GM21381 (cell line): ENCODE measurements at regions not wholly inside any gene's neighbourhood (a gene's known extent, or its start where the extent isn't known, plus 50 kb on each side); places are given as distances from the start of the nearest gene placed in this dataset.
"Not testable (repeated sequence)": the region's sequence is repeated elsewhere in the genome, so short reads cannot be mapped to it uniquely, and the experiment has no call there.

Experiments used
- ATAC-seq: cut with Tn5 transposase; IDR thresholded peaks from one replicate; pipeline ENCODE4 v1.9.1; 2021; ENCODE audit warnings: mild to moderate bottlenecking, moderate library complexity; ENCODE audit not compliant: unreplicated experiment

DNA sequence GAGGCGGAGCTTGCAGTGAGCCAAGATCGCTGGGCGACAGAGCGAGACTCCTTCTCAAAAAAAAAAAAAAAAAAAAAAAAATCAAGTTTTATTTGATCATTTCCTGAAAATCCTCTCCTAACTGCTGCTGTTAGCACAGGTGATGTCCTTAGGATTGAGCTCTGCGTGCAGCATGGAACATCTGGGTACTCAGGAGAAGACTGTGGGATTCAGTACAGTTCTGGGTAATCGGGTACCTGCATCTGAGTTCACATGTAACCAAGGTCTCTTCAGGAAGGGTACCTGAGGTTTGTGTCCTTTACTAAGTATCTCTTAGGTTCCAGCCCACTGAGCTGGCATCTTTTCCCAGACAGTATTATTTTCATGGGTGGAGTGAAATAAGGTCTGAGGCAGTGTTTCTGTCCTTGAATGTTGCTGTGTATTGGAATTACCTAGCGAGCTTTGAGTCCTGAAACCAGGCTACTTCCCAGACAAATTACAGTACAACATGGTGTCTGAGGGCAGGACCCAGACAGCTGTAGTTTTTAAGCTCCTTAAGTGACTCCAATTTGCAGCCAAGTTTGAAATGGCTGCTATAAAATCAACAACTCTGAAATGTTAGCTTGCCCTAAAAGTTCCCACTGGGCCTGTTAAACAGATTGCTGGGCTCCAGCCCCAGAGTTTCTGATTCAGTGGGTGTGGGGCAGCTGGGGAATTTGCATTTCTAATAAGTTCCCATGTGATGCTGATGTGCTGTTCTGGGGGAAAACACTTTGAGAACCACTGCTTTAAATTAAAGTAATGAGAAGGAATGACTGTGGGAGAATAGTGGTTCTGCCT lies 120.5 kb downstream of the PMAIP1 start:
- ATAC-seq = no peak

DNA sequence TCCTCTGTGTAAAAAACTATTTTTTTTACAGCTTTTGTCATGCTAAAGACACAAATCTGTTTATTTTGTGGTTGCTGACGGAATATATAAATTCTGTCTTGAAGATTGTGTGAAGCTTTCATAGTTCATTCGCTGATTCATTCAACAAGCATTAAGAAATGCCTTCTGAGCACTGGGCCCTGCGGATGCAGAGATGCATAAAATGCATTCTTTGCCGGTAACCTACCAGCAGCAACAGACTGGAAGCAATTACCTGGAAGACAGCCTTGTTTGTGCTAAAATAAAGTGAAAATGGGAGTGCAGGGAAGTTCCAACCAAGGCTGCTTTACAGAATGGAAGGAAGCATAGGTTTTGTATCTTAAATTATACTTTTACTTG lies 119.7 kb downstream of the PMAIP1 start:
- no peak for ATAC-seq

DNA sequence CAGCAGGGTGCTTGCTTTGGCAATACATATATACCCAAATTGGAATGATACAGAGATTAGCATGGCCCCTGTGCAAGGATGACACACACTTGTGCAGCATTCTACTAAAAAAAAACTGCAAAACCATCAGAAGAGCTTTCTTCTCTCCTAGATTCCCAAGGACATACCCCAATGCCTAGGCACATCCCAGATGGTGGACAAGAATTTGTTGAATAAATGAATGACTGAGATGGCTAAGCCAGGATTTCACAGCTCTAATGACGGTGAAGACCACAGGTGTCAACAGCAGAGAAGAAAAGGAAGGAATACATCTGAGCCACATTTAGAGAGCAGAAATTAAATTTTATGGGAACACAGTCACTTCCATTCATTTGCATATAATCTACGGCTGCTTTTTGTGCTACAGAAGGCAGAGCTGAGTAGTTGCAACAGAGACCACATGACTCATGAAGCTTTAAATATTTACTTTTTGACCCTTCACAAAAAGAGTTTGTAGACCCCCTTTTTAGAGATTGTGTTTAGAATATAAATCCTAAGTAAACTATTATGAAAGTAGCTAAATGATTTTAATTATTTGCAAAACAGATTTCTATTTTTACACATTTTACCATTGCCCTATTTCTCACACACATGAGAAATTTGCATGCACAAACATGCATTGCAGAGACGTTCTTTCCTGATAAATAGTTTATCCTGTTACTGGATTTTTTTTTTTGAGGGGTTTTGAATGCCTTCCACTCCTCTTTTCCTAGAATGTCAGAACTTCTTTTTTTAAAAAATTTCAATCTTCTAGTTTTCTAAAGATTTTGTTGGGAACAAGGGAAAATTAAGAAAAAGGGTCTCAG lies 119.0 kb downstream of the PMAIP1 start:
- no peak for ATAC-seq

DNA sequence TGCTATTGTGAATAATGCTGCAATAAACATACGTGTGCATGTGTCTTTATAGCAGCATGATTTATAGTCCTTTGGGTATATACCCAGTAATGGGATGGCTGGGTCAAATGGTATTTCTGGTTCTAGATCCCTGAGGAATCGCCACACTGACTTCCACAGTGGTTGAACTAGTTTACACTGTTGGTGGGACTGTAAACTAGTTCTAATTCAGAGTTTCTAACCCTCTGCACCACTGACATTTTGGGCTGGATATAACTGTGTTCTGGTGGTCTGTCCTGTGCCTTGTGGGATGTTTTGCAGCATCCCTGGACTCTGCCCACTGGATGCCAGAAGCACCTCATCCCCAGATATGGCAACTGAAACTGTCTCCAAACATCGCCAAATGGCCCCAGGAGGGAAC lies 118.3 kb downstream of the PMAIP1 start:
- ATAC-seq = not testable (repeated sequence)

GRCh38 chr18:60017371-60017770 lies 117.6 kb downstream of the PMAIP1 start:
- no peak for ATAC-seq

DNA sequence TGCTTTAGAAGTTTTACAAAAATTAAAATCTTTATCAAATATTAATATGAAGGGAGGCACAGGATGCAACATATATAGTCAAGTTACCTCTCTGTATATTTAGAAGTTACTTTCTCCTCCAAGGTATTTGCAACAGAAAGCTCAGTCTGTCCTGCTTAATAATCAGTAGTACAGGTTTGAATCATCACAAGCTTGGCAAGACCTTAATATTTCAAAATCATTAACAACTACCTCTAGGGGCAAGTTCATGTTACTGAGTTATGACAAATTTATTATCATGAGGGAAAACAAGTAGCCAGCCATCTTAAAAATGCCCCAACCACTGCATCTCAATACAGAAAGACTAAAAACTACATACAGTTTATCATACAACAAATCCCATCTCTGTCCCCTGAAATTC lies 116.0 kb downstream of the PMAIP1 start:
- not testable (repeated sequence) for ATAC-seq

GRCh38 chr18:60013148-60013547 lies 113.4 kb downstream of the PMAIP1 start:
- ATAC-seq = not testable (repeated sequence)

- no peak for ATAC-seq
Observed at GRCh38 chr18:60010984-60011383, 111.2 kb downstream of the PMAIP1 start.

GRCh38 chr18:60010513-60010912 lies 110.7 kb downstream of the PMAIP1 start:
- no peak for ATAC-seq

DNA sequence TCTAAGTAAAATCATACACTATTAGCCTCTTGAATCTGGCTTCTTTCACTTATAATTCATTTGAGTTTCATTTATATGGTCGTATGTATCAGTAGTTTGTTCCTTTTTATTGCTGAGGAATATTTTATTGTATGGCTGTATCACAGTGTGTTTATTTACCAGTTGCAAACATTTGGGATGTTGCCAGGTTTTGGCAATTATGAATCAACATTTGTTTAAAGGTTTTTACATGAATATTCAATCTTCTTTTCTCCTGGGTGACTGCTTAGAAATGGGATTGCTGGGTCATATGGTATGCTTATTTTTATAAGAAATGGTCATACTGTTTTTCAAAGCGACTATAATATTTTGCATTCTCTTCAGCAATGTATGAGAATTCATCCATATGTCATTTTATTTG lies 107.9 kb downstream of the PMAIP1 start:
- ATAC-seq = no peak

- no peak for ATAC-seq
Observed at GRCh38 chr18:60003610-60004185, 103.9 kb downstream of the PMAIP1 start.

GRCh38 chr18:59996370-59996966 lies 96.7 kb downstream of the PMAIP1 start:
- peak; percentile 57 for ATAC-seq

GRCh38 chr18:59994357-59994756 lies 94.6 kb downstream of the PMAIP1 start:
- no peak for ATAC-seq

DNA sequence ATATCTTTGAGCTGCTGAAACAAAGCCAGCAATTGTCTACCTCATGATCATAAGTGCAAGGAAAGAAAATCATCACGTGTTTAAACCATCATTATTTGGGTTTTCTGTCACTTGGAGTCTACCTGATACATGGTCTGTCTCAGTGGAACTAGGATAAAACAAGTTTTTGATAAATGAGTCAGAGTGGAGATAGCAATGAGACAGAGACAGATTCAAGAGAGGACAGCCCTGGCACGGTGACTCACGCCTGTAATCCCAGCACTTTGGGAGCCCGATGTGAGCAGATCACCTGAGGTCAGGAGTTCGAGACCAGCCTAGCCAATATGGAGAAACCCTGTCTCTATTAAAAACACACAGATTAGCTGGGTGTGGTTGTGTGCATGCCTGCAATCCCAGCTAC lies 93.8 kb downstream of the PMAIP1 start:
- ATAC-seq = no peak

GRCh38 chr18:59990121-59990823 lies 90.5 kb downstream of the PMAIP1 start:
- ATAC-seq = no peak

DNA sequence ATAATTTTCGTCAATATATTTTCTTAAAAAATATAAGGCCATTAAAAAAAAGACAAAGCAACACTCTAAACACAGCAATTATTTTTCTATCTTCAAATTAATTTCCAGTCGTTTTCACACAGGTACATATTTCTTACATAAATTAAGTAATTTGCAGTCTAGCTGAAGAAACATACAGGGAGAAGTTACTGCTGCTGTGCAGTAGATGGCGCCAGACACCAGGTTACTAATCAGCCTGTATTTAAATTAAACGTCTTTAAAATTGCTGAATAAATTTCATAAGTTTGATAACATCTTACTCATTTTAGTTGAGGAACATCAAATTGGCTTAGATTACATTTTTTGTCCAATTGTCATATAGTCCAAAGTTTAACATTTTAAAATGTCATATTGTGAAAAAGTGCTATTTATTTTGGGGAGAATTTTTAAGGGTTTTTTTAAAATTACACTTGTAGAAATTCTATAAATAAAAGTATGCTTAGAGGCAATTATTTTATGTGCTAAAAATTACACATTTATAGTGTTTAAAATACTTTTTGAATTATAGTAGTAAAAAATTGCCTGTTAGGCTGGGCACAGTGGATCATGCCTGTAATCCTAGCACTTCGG lies 88.4 kb downstream of the PMAIP1 start:
- peak; percentile 56 for ATAC-seq

DNA sequence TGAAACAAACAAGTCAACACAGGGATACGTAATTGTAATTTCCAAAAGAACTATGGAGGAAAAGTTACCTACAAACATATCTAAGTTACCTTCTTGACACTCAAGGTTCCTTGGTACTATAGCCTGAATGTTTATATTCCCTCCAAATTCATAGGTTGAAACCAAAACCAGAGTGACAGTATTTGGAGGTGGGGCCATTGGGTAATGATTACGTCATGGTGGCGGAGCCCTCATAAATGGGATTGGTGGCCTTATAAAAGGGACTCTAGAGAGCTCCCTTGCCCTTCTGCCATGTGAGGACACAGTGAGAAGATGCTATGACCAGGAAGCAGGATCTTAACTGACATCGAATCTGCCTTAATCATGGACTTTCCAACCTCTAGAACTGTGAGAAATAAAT lies 87.3 kb downstream of the PMAIP1 start:
- ATAC-seq = no peak

DNA sequence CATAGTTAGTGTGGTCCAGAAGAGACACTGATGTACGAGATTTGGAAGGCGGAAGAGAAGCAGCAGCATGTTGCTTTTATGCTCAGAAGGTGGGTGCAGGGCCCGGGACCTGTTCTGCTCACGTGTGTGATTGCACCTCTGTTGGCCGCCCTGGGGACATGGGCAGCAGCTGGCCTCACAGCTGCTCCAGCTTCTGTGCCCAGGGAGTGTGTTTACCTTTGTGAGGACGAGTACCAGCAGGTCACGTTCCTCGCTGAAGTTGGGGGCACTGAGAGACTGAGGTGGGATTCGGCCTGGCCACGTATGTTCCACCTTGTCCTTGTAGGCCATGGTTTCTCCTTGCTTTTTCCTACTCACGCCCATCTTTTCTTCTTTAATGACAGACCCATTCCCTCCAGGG lies 86.3 kb downstream of the PMAIP1 start:
- no peak for ATAC-seq

DNA sequence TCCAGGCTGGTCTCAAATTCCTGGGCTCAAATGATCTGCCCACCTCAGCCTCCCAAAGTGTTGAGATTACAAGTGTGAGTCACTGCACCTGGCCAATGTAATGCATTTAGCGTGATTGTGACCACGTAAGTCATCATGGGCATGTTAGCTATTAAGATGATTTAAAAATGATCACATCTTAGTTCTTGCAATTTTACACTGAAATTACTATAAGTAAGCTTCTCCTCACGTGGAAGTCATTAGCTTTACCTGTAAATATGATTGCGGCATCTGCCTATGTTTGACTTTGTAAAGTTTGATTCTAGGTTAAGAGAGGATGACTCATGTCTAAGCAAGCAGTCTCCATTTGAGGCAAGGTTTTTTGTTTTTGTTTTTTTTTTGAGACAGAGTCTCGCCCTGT lies 85.5 kb downstream of the PMAIP1 start:
- no peak for ATAC-seq

GRCh38 chr18:59983506-59983905 lies 83.7 kb downstream of the PMAIP1 start:
- ATAC-seq = no peak
